PC-9 (cell line): ENCODE measurements at regions not wholly inside any gene's neighbourhood (a gene's known extent, or its start where the extent isn't known, plus 50 kb on each side); places are given as distances from the start of the nearest gene placed in this dataset.
A peak's percentile ranks its signal among the peaks of the same experiment; 100 is the strongest.

ENCODE experiments used
- BruUV-seq: library from RNA; stranded (reverse); fragments of 400-500 nt; replicated peaks from 2 replicates; lab custom pipeline; 2021; lab: Mats Ljungman, UMichigan
- CTCF ChIA-PET: fragments of 300-600 bp; sonication (Branson Sonifier 250); formaldehyde crosslinking; loops from one replicate; lab custom pipeline; 2022; ENCODE audit warnings: antibody characterized with exemption; lab: Charles Lee
- POLR2A ChIA-PET: fragments of 300-600 bp; sonication (Branson Sonifier 250); formaldehyde crosslinking; loops from one replicate; lab custom pipeline; 2022; ENCODE audit warnings: antibody characterized with exemption; ENCODE audit not compliant: unreplicated experiment; lab: Charles Lee
- DNase-seq, 2 experiments: peaks; one replicate each; pipeline versions ENCODE4 v3.0.0 to v3.0.0-alpha.2; 2015 to 2022; ENCODE audit warnings: mixed read lengths in 1 of 2
- H2AFZ ChIP-seq: fragments of 200-600 bp; sonication (generic); 2 replicates; pipeline ENCODE4 v1.8.1; 2017; ENCODE audit warnings: antibody characterized with exemption
- H3F3A ChIP-seq: fragments of 200-600 bp; sonication (generic); 2 replicates; pipeline ENCODE4 v1.8.1; 2017; ENCODE audit warnings: antibody characterized with exemption, mild to moderate bottlenecking, low read depth; ENCODE audit not compliant: insufficient read depth
- H3K27ac ChIP-seq: fragments of 200-600 bp; sonication (generic); 2 replicates; pipeline ENCODE4 v1.6.1; 2016; ENCODE audit warnings: mixed run types
- H3K27me3 ChIP-seq: fragments of 200-600 bp; sonication (generic); 2 replicates; pipeline ENCODE4 v1.6.1; 2016; ENCODE audit warnings: low read depth, mixed run types; ENCODE audit not compliant: insufficient read depth
- H3K36me3 ChIP-seq: fragments of 200-600 bp; sonication (generic); 2 replicates; pipeline ENCODE4 v1.6.1; 2016; ENCODE audit warnings: low read depth, mixed run types
- H3K4me1 ChIP-seq: fragments of 200-600 bp; sonication (generic); replicated peaks from 2 replicates; pipeline ENCODE4 v1.6.1; 2016; ENCODE audit warnings: mixed run types; ENCODE audit not compliant: insufficient read depth
- H3K4me2 ChIP-seq: fragments of 200-600 bp; sonication (generic); 2 replicates; pipeline ENCODE4 v1.6.1; 2017; ENCODE audit warnings: mixed run types
- H3K4me3 ChIP-seq: fragments of 200-600 bp; sonication (generic); 2 replicates; pipeline ENCODE4 v1.6.1; 2016; ENCODE audit warnings: mixed run types
- H3K79me2 ChIP-seq: fragments of 200-600 bp; sonication (generic); 2 replicates; pipeline ENCODE4 v1.6.1; 2017; ENCODE audit warnings: low read depth, mixed run types
- H3K9me2 ChIP-seq: fragments of 200-600 bp; sonication (generic); 2 replicates; pipeline ENCODE4 v1.8.1; 2017; ENCODE audit warnings: mild to moderate bottlenecking; ENCODE audit not compliant: insufficient read depth
- H3K9me3 ChIP-seq: fragments of 200-600 bp; sonication (generic); 2 replicates; pipeline ENCODE4 v1.8.1; 2016; ENCODE audit warnings: low read depth; ENCODE audit not compliant: insufficient read depth
- H4K20me1 ChIP-seq: fragments of 200-600 bp; sonication (generic); 2 replicates; pipeline ENCODE4 v1.8.1; 2017; ENCODE audit not compliant: insufficient read depth
- CTCF ChIP-seq: fragments of 200-600 bp; sonication (generic); conservative IDR thresholded peaks from 2 replicates; pipeline ENCODE4 v1.6.1; 2017; ENCODE audit warnings: mixed run types, antibody characterized with exemption, mild to moderate bottlenecking, moderate library complexity
- EZH2 ChIP-seq: fragments of 200-600 bp; sonication (generic); IDR thresholded peaks from 2 replicates; pipeline ENCODE4 v1.8.0; 2017; ENCODE audit warnings: antibody characterized with exemption, low read depth
- intact Hi-C: fragments of 100-400 bp; cut with micrococcal nuclease; formaldehyde crosslinking; loops from one replicate; pipeline ENCODE4 v1.10.0; 2022; ENCODE audit not compliant: unreplicated experiment

- intact Hi-C loops, result no loop called here
- H2AFZ ChIP-seq, result peak overlapping the region; percentile 29; the same call in 1 of the 2 replicates
- DNase-seq, result no peak
- no TSS peak for BruUV-seq
- 0 out of 2 replicates have a peak, but pooled peaks cover 3% of the 10 kb centered on the region for H3F3A ChIP-seq
- no peak overlapping the region for H3K27ac ChIP-seq
- no peaks in the 10 kb centered on the region for H3K9me2 ChIP-seq
- no peaks in the 10 kb centered on the region for H3K27me3 ChIP-seq
- H3K79me2 ChIP-seq, result no peaks in the 10 kb centered on the region
- peaks cover 3% of the 10 kb centered on the region; the same call in 1 of the 2 replicates for H3K4me1 ChIP-seq
- CTCF ChIA-PET, result no interaction called here
- no peak overlapping the region for H3K4me2 ChIP-seq
- POLR2A ChIA-PET, result interaction anchor here (0.5 to 0.6 kb wide), 2 partner anchors 215 to 223 kb away, joined by 4 read pairs; no protein-coding TSS in a partner anchor
- H3K36me3 ChIP-seq, result no peaks in the 10 kb centered on the region
- no peaks in the 10 kb centered on the region for H3K9me3 ChIP-seq
- H4K20me1 ChIP-seq, result no peaks in the 10 kb centered on the region
- no peak overlapping the region for H3K4me3 ChIP-seq
- TF ChIP-seq EZH2, result no peak
- TF ChIP-seq CTCF, result no peak
These were observed 120.9 kb upstream of the P2RY1 start for GRCh38 chr3:152713989-152714388.

- Histone ChIP-seq H3K4me3 (no peak overlapping the region), H3K4me1 (peaks cover 8% of the 10 kb centered on the region; the same call in 1 of the 2 replicates), H3K36me3 (no peaks in the 10 kb centered on the region), H3F3A (0 out of 2 replicates have a peak, but pooled peaks cover 6% of the 10 kb centered on the region), H4K20me1 (no peaks in the 10 kb centered on the region), H3K27ac (no peak overlapping the region), H3K9me3 (no peaks in the 10 kb centered on the region), H3K79me2 (no peaks in the 10 kb centered on the region), H2AFZ (no peak overlapping the region), H3K27me3 (no peaks in the 10 kb centered on the region), H3K9me2 (no peaks in the 10 kb centered on the region), H3K4me2 (no peak overlapping the region)
- ChIA-PET CTCF (no interaction called here), POLR2A (interaction anchor here (0.6 kb wide), 1 partner anchor 215 kb away, joined by 4 read pairs; no protein-coding TSS in a partner anchor)
- BruUV-seq, result no TSS peak
- no peak for TF ChIP-seq EZH2
- no peak for TF ChIP-seq CTCF
- intact Hi-C loops, result no loop called here
- no peak for DNase-seq
These were observed 120.4 kb upstream of the P2RY1 start for GRCh38 chr3:152714507-152714906.

GRCh38 chr3:152717252-152717651 lies 117.7 kb upstream of the P2RY1 start:
- TF ChIP-seq EZH2 (no peak), CTCF (no peak)
- no peak for DNase-seq
- Histone ChIP-seq H3F3A (0 out of 2 replicates have a peak, but pooled peaks cover 6% of the 10 kb centered on the region), H3K27ac (no peak overlapping the region), H3K36me3 (no peaks in the 10 kb centered on the region), H3K4me3 (no peak overlapping the region), H3K9me2 (no peaks in the 10 kb centered on the region), H3K9me3 (no peaks in the 10 kb centered on the region), H3K4me1 (peaks cover 8% of the 10 kb centered on the region; the same call in 1 of the 2 replicates), H3K79me2 (no peaks in the 10 kb centered on the region), H4K20me1 (no peaks in the 10 kb centered on the region), H3K27me3 (no peaks in the 10 kb centered on the region), H2AFZ (0 out of 2 replicates have a peak overlapping the region, but pooled peaks have one; percentile 47), H3K4me2 (no peak overlapping the region)
- POLR2A ChIA-PET, result no interaction called here
- CTCF ChIA-PET, result no interaction called here
- BruUV-seq, result no TSS peak
- intact Hi-C loops, result no loop called here
